K562 (cell line): ENCODE measurements at regions not wholly inside any gene's neighbourhood (a gene's known extent, or its start where the extent isn't known, plus 50 kb on each side); places are given as distances from the start of the nearest gene placed in this dataset.

ENCODE experiments used
- ATF1 ChIP-seq, 2 experiments: fragments of 450-650 bp in 1 of 2; IDR thresholded peaks; 2 replicates each; pipeline ENCODE4 v1.6.1; 2016; ENCODE audit warnings: missing compliant biosample characterization in 1 of 2, missing genetic modification characterization in 1 of 2
- ATF3 ChIP-seq, 2 experiments: fragments of 450-650 bp in 1 of 2; sonication (generic) in 1 of 2; formaldehyde crosslinking in 1 of 2; IDR thresholded peaks in 1 of 2; conservative IDR thresholded peaks in 1 of 2; 2 replicates each; pipeline versions ENCODE4 v1.6.1 to v1.8.1; 2016 to 2023; ENCODE audit warnings: mild to moderate bottlenecking in 2 of 2, moderate library complexity in 2 of 2, inconsistent platforms in 1 of 2, missing genetic modification reagents in 1 of 2
- BHLHE40 ChIP-seq: IDR thresholded peaks from 2 replicates; pipeline ENCODE4 v1.6.1; 2011; ENCODE audit warnings: low read length, improper control_type of control experiment
- CAMTA2 ChIP-seq: fragments of 250-450 bp; sonication (Bioruptor Pico); conservative IDR thresholded peaks from 2 replicates; pipeline ENCODE4 v1.5.1; 2022
- JUNB ChIP-seq: fragments of 450-650 bp; formaldehyde crosslinking; conservative IDR thresholded peaks from 2 replicates; pipeline ENCODE4 v1.4.0; 2020; ENCODE audit warnings: mild to moderate bottlenecking
- SETDB1 ChIP-seq: IDR thresholded peaks from one replicate; pipeline ENCODE4 v1.6.1; 2012; ENCODE audit warnings: low read length, control low read depth, inconsistent platforms
- ZBTB11 ChIP-seq, 3 experiments: fragments of 200-800 bp in 1 of 3; fragments of 250-450 bp in 1 of 3; fragments of 450-650 bp in 1 of 3; sonication (Bioruptor Pico) in 1 of 3; sonication (Bioruptor generic) in 1 of 3; formaldehyde crosslinking in 1 of 3; IDR thresholded peaks; 2 replicates each; pipeline versions ENCODE4 v1.6.1 to v1.8.0; 2016 to 2022; ENCODE audit warnings: mild to moderate bottlenecking in 2 of 3, missing genetic modification characterization in 2 of 3, missing compliant biosample characterization in 1 of 3, moderate library complexity in 1 of 3
- ZBTB9 ChIP-seq: fragments of 450-650 bp; formaldehyde crosslinking; IDR thresholded peaks from 2 replicates; pipeline ENCODE4 v1.4.0; 2020; ENCODE audit warnings: mild to moderate bottlenecking, moderate library complexity
- ZKSCAN8 ChIP-seq: fragments of 200-800 bp; sonication (Bioruptor generic); IDR thresholded peaks from 2 replicates; pipeline ENCODE4 v1.6.1; 2016; ENCODE audit warnings: missing genetic modification characterization, missing compliant biosample characterization

- TF ChIP-seq ZBTB11 (CRISPR knock-in tag; IDR thresholded peaks at IDR 0.05) (peak in 1 of 3 experiments; percentile 54; a peak in 1 of 6 replicates), ZBTB9 (no peak), ATF1 (CRISPR knock-in tag; IDR thresholded peaks at IDR 0.05) (no peak), ATF1 (tag; IDR thresholded peaks at IDR 0.05) (peak; percentile 59), ZKSCAN8 (CRISPR knock-in tag) (no peak), CAMTA2 (CRISPR knock-in tag) (no peak), BHLHE40 (no peak), SETDB1 (no peak), JUNB (CRISPR knock-in tag) (0 out of 2 replicates have a peak, but pooled peaks have one; percentile 49), ATF3 (IDR thresholded peaks at IDR 0.05) (peak; percentile 36; the same call in 1 of the 2 replicates), ATF3 (CRISPR knock-in tag; conservative IDR thresholded peaks at IDR 0.05) (no peak)
Observed at GRCh38 chr6:11353921-11354389, 121.5 kb upstream of the NEDD9 start (continued).
